ENCODE measurements at regions not wholly inside any gene's neighbourhood (a gene's known extent, or its start where the extent isn't known, plus 50 kb on each side); places are given as distances from the start of the nearest gene placed in this dataset.

DNA sequence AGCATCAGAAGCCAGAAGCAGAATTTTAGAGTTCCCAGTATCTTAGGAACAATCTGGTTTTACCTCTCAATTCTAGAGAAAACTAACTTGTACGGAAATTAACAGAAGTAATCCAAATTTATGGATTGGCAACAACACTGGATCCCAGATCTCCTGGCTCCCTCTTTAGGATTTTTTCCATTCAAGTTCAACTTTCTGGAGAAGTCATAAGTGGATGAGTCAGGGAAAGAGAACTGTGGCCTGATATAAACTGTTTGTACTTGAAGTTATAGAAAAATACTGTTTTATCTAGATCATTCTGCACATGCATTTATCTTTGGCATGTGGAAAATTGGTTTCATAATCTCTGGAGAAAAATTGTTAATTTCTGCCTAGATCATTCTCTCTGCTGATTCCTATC lies 380.4 kb downstream of the PCDH7 start:
- intact Hi-C loops (cut with DNase I; ENCODE audit: low total_unique reads), result no loop called here
- Histone ChIP-seq H3K4me1 (no peaks in the 10 kb centered on the region), H3K36me3 (ENCODE audit: low read depth, missing control alignments) (no peaks in the 10 kb centered on the region), H3K9me3 (no peaks in the 10 kb centered on the region), H3K27ac (no peak overlapping the region), H3K4me3 (no peak overlapping the region), H3K27me3 (no peaks in the 10 kb centered on the region)
- TF ChIP-seq, protein P1, sequence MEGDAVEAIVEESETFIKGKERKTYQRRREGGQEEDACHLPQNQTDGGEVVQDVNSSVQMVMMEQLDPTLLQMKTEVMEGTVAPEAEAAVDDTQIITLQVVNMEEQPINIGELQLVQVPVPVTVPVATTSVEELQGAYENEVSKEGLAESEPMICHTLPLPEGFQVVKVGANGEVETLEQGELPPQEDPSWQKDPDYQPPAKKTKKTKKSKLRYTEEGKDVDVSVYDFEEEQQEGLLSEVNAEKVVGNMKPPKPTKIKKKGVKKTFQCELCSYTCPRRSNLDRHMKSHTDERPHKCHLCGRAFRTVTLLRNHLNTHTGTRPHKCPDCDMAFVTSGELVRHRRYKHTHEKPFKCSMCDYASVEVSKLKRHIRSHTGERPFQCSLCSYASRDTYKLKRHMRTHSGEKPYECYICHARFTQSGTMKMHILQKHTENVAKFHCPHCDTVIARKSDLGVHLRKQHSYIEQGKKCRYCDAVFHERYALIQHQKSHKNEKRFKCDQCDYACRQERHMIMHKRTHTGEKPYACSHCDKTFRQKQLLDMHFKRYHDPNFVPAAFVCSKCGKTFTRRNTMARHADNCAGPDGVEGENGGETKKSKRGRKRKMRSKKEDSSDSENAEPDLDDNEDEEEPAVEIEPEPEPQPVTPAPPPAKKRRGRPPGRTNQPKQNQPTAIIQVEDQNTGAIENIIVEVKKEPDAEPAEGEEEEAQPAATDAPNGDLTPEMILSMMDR (IDR thresholded peaks at IDR 0.05), result no peak
- no peak for TF ChIP-seq POLR2A (IDR thresholded peaks at IDR 0.05)
- no peak for DNase-seq
- 70 to 72% methylated on average over 1 of the region's 1 CpG for WGBS, 2 donors

- Histone ChIP-seq H3K4me3 (no peak overlapping the region), H3K4me1 (no peaks in the 10 kb centered on the region), H3K9me3 (no peaks in the 10 kb centered on the region), H3K27ac (no peak overlapping the region), H3K36me3 (ENCODE audit: low read depth, missing control alignments) (no peaks in the 10 kb centered on the region), H3K27me3 (no peaks in the 10 kb centered on the region)
- TF ChIP-seq, protein P1 (IDR thresholded peaks at IDR 0.05), result no peak
- WGBS, 2 donors, result 80 to 85% methylated on average over 1 of the region's 1 CpG
- DNase-seq, result no peak
- intact Hi-C loops (cut with DNase I; ENCODE audit: low total_unique reads), result no loop called here
These were observed 383.9 kb downstream of the PCDH7 start for GRCh38 chr4:31104043-31104442.

GRCh38 chr4:31104577-31104976 lies 384.4 kb downstream of the PCDH7 start:
- TF ChIP-seq, protein P1 (IDR thresholded peaks at IDR 0.05), result no peak
- no peak for TF ChIP-seq POLR2A (IDR thresholded peaks at IDR 0.05)
- no peaks in the 10 kb centered on the region for H3K9me3 ChIP-seq
- H3K27me3 ChIP-seq, result no peaks in the 10 kb centered on the region
- no peak overlapping the region for H3K27ac ChIP-seq
- WGBS, 2 donors, result 74 to 75% methylated on average over 3 of the region's 3 CpGs
- no peak for DNase-seq
- H3K4me3 ChIP-seq, result no peak overlapping the region
- no peaks in the 10 kb centered on the region for H3K4me1 ChIP-seq
- no peaks in the 10 kb centered on the region for H3K36me3 ChIP-seq (ENCODE audit: low read depth, missing control alignments)
- intact Hi-C loops (cut with DNase I; ENCODE audit: low total_unique reads), result no loop called here

DNA sequence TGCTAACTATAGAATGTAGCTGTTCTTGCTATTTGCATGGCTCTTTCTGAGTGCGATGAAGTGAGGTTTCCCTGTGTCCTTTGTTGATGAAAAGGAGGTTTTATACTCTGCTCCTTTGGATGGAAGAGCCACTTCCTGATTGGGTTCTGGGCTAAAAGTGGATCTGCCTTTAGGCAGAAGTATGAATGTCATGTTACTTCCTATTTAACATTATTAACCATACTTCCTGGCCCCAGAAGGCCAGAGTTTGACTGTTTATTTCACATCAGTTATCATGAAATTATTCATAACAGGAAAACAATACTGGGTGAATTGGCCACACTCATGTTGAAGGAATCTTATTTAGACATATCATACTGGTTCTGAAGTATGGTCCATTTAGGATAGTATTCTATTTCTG lies 386.2 kb downstream of the PCDH7 start:
- no peaks in the 10 kb centered on the region for H3K27me3 ChIP-seq
- 85 to 88% methylated on average over 1 of the region's 1 CpG for WGBS, 2 donors
- H3K4me3 ChIP-seq, result no peak overlapping the region
- no peak for TF ChIP-seq POLR2A (IDR thresholded peaks at IDR 0.05)
- TF ChIP-seq, protein P1 (IDR thresholded peaks at IDR 0.05), result no peak
- no peaks in the 10 kb centered on the region for H3K36me3 ChIP-seq (ENCODE audit: low read depth, missing control alignments)
- DNase-seq, result no peak
- no peaks in the 10 kb centered on the region for H3K4me1 ChIP-seq
- no peaks in the 10 kb centered on the region for H3K9me3 ChIP-seq
- no peak overlapping the region for H3K27ac ChIP-seq
- intact Hi-C loops (cut with DNase I; ENCODE audit: low total_unique reads), result no loop called here

DNA sequence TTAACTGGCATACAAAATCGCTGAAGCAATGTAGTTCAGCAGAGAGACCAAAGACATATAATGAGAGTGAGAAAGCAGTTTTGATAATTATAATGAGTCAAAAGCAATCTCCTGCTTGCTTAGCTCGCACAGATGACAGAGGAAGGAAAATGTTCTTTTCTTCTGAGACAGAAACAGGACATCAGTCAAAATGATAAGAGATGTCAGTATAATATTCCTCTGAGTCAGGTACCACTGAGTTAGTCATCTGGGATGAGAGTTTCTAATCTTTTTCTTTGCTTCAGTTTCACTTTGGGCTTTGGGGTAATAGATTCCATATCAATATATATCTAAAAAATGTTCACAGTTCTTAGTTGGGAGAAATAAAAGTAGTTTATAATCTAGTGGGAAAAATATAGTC lies 387.2 kb downstream of the PCDH7 start:
- H3K36me3 ChIP-seq (ENCODE audit: low read depth, missing control alignments), result no peaks in the 10 kb centered on the region
- no peak for DNase-seq
- no peak for TF ChIP-seq POLR2A (IDR thresholded peaks at IDR 0.05)
- TF ChIP-seq, protein P1 (IDR thresholded peaks at IDR 0.05), result no peak
- intact Hi-C loops (cut with DNase I; ENCODE audit: low total_unique reads), result no loop called here
- 52 to 62% methylated on average over 2 of the region's 2 CpGs for WGBS, 2 donors
- no peak overlapping the region for H3K4me3 ChIP-seq
- no peaks in the 10 kb centered on the region for H3K4me1 ChIP-seq
- H3K9me3 ChIP-seq, result no peaks in the 10 kb centered on the region
- no peaks in the 10 kb centered on the region for H3K27me3 ChIP-seq
- H3K27ac ChIP-seq, result no peak overlapping the region
